SKM-1 (cell line): ENCODE measurements at regions not wholly inside any gene's neighbourhood (a gene's known extent, or its start where the extent isn't known, plus 50 kb on each side); places are given as distances from the start of the nearest gene placed in this dataset.
"Not testable (repeated sequence)": the region's sequence is repeated elsewhere in the genome, so short reads cannot be mapped to it uniquely, and the experiment has no call there.

Source experiments
- DNase-seq: peaks from one replicate; lab custom pipeline; 2025; ENCODE audit not compliant: unreplicated experiment; lab: John Stamatoyannopoulos, UW

DNA sequence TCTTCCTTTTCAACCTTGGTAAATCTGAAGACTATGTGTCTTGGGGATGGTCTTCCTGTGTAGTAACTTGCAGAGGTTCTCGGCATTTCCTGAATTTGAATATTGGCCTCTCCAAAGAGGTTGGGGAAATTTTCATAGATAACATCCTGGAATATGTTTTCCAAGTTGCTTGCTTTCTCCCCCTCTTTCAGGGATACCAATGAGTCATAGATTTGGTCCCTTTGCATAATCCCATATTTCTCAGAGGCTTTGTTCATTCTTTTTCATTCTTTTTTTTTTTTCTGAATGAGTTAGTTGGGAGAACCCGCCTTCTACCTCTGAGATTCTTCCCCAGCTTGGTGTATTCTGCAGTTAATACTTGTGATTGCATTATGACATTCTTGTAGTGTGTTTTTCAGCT, 549.2 kb upstream of the AMOT start:
- DNase-seq: no peak

DNA sequence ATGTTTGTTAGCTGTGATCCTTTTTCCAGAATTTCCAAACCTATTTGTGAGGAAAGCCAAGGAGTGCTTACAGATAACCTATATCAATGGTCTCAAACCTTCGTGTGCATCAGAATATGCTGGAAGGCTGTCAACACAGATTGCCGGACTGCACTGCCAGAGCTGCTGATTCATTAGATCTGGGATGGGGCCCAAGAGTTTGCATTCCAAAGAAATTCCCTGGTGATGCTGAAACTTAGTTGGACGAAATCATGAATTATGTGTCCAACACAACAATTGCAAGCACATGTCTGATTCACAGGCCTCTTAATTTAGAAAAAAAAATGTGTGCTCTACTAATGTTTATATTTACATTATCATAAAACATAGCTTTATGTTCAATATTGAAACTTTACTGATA, 544.0 kb upstream of the AMOT start:
- no peak for DNase-seq

DNA sequence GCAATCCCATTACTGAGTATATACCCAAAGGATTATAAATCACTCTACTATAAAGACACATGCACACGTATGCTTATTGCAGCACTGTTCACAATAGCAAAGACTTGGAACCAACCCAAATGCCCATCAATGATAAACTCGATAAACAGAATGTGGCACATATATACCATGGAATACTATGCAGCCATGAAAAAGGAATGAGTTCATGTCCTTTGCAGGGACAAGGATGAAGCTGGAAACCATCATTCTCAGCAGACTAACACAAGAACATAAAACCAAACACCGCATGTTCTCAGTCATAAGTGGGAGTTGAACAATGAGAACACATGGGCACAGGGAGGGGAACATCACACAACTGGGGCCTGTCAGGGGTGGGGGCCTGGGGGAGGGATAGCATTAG, 532.8 kb upstream of the AMOT start:
- DNase-seq: not testable (repeated sequence)

DNA sequence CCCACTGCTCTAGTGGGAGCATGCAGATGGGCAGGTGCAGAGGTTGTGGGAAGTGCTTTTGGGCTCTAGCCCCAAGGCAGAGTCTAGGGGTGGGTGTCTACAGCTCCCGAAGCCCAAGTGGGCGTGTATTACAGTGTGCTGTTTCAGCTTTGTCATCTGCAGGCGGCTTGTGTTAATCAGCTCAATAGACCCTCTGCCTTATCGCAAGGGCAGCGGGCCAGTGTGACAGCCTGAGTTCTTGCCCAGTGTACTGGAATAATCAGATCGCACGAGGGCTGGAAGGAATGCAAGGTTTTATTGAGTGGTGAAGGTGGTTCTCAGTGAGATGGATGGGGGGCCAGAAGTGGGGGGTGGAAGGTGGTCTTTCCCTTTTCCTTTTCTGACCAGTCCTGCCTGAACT, 529.4 kb upstream of the AMOT start:
- DNase-seq: no peak

DNA sequence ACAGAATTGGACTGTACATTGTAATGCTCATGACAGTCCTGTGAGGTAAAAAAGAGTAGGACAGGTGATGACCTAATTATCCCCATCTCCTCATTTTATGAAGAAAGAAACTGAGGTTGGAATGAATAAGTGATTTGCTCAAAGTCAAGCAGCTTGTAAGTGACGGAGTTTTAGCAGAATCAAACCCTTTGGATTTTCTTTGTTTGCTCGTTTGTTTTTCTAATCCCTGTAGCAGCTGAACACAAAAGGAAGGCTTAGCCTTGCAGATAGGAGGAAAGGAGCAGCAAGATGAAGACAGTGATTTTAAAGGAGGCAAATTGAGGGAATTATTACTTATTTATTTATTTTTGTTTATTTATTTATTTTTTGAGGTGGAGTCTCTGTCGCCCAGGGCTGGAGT, 528.4 kb upstream of the AMOT start:
- no peak for DNase-seq

DNA sequence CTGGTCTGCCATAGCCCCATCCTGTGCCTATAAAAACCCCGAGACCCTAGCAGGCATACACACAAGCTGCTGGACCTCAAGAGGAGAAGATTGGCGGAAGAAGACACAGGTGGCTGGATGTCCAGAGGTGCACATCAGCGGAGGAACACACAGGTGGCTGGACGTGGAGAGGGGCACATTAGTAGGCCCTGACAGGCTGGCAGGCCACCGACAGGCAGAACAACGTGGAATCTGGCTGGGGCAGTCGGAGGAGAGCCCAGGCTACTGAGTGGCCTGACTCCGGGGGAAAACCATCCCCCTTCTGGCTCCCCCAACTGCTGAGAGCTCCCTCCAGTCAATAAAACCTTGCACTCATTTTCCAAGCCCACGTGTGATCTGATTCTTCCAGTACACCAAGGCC, 512.5 kb upstream of the AMOT start:
- no peak for DNase-seq

DNA sequence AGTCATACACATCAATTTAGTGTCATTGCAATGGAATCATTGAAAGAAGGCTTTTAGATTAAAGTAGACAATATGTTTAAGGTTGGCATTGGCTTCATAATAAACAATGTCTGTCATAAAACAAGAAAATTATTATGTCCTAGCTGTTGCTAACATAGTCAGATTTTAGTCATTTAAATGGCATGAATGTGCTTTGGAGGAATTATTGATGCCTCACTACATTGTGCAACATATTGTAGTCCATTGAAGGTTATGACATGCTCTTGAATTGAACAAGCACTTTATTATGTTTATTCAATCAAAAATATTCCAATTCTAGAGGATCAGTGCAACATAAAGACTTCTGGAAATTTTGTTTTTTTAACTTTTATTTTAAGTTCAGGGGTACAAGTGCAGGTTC, 489.8 kb upstream of the AMOT start:
- DNase-seq: no peak

DNA sequence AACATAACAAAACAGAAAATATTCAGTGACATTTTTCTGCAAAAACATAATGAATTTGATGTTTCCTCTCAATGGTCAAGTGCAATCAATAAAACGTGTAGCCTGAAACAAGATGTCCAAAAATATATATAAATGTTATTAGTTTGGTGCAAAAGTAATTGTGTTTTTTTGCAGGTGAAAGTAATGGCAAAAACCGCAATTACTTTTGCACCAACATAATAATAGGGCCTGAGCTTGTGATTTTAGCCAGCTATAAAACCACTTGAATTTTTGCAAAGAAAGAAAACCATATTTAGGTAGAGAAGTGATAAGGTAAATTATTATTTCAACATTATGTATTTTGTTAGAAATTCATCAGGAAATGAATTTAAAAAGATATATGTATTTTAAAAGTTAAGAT, 475.3 kb upstream of the AMOT start:
- no peak for DNase-seq

DNA sequence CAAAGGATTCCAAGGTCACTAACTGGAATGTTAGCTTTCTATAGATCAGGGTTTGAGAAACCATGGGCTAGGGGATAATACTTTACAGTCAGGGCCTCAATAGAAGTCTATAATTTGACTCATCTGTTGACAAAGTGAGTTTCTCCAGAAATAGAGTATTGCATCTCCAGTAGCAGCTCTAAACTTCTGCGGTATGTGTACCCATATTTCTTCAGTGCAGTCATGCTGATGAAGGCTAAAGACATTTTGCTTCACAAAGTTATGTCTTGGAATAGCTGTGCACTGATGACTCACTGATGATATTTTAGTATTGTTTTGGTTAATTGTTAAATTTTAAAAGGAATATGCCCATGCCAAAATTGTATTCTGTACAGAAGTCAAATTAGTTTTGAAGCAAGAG, 464.9 kb upstream of the AMOT start:
- DNase-seq: no peak

DNA sequence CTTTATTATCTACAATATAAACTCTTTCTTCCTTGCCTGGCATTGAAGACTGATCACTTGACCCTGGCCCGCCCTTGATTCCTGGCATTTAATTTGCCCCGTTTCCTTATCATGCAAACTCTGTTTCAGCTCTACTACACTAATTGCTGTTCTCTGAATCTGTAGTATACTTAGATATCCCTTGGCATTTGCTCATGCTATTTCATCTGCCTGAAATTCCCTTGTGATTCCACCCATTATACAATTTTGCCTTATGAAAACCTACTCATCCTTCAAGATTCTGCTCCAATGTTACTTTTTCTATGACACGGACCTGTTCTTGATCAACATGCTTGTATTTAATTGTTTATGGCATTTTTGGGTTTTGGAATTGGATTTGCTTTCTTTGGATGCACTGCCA, 459.9 kb upstream of the AMOT start:
- DNase-seq: no peak

DNA sequence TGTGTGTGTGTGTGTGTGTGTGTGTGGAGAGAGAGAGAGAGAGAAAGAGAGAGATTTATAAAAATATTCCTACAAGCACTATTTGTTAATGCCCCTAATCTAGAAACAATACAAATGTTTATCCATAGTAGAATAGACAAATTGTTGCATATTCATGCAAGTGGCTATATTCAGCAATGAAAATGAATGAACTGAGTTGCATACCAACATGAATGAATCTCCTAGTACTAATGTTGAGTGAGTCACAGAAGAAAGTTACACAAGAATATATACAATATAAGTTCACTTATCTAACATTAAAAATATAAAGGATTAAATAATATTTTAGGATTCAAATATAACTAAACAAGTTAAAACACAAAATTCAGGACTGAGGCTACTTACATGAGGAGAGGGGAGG, 456.8 kb upstream of the AMOT start:
- no peak for DNase-seq

DNA sequence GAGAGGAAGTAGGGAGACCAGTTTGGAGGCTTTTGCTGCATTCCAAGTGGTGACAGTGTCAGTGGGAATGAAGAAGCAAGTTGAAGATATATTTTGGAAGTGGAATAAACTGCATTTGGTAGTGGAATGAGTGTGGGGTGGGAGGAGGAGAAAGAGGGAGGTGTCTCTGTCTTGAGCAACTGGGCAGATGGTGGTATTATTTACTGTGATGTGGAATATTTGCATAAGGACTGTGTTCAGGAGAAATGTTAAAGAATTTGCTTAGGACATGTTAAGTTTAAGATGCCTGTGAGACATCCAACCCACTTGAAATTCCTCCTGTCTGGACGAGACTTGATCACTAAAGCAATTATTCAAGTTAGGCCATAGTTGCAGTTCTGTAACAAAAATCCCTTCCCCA, 448.9 kb upstream of the AMOT start:
- no peak for DNase-seq

DNA sequence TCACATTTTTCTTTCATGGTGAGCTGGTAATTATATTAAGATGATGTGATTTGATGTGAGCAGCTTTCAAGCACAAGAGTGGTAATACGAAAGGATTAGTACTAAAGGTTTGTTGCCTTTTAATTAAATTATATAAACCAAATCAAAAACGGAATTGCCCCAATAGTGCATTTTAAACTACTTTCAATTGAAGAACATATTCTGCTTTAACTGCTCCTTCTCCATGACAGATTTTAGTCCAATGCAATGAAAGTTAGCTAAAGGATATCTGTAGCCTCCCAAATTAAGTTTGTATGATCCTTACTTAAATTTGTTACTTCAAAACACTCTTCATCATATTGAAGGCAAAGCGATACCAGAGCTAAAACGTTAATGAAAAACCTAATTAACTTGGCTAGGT, 447.1 kb upstream of the AMOT start:
- no peak for DNase-seq

DNA sequence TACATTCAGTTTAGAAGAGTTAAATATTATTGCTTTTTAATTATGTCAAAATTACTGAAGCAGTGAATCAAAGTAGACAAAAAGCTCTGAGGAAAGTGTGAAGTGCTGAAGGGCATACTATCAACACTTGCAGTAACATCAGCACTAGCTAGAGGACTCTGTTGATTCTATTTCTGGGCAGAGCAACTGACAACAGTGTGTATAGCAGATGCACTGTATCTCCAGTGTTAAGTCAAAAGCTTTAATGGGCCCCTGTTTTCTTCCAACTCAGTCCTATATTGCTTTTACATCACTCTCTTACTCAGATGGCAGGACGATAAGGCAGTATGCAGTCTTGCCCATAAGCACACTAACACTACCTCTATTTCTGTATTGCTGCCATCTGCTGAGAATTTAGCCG, 435.2 kb upstream of the AMOT start:
- DNase-seq: no peak

DNA sequence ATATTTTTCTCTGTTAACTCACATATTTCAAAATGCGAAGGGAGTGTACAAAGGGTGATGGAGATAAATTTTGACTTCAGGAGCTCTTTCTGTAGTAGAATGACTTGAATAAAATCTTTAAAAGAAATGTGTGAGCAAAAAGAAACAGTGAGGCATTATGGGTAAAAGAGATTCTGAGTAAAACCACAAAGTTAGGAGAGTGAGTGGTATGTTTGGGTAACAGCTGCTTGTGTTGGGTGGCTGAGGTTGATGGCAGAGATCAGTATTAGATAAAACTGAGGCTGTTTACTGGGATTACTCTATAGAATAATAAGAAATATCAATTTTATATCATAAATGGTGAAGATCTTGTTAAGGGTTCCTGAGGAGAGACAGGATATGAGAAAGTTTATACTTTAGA, 434.2 kb upstream of the AMOT start:
- DNase-seq: no peak

DNA sequence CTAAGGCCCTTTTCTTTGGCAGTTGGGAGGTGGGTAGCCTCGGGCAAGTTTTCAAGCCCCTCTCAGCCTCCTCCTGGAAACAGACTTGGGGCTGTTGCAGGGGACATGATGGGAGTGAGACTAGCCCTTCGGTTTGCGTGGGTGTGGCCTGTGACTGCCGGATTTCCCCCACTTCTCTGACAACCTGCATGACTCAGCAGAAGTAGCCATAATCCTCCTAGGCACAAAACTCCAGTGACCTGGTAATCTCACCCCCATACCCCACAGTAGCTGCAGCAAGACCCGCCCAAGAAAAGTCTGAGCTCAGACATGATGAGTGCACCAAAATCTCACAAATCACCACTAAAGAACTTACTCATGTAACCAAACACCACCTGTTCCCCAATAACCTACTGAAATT, 433.7 kb upstream of the AMOT start:
- DNase-seq: no peak

DNA sequence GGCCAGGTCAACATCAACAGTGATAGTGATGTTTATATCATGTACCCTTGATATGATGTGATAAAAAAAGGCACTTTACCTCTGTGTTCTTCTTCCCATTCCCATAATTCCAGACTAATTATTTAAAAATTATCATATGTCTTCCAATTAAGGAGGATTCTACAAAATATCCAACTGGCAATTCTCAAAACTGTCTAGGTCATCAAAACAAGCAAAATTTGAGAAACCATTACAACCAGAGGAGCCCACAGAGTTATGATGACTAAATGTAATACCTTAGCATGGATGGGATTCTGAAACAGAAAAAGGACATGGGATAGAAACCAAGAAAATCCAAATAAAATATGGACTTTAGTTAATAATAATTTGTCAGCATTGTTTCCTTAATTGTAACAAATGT, 428.6 kb upstream of the AMOT start:
- DNase-seq: no peak

DNA sequence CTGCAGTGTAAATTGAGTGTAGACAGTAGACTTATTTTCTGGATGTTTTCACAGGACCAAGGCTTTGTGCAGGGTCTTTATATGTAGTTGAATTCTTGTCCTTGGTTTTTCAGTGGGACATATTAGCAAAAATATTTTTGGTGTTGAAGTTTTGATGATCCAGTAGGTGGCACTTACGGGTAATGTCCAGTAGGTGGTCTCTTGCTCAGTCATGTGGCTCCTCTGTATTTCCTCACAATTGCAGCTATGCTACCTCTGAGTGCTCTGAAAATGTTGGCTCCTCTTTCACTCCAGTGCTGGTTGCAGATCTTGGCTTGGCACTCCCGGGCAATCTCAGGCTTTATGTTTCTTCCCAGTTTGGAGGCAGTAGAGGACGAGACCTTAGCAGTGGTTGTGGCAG, 419.8 kb upstream of the AMOT start:
- no peak for DNase-seq

DNA sequence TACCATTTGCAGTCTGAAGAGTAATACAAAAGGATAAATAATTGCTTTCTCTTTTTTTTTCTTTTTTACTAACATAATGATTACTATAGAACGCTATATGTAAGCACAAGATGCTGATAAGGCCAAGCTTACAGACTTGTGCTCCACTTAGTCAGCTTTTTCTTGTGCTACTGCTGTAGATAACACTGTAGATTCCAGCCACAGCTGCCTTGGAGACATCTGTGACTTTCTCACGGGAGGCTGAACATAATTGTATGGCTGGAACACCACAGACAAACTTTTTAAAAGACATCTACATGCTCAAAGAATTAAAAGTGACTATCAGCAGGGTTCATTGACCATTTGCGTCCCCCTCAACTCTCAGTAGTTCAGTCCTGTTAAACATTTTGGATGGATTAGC, 381.7 kb upstream of the AMOT start:
- no peak for DNase-seq

DNA sequence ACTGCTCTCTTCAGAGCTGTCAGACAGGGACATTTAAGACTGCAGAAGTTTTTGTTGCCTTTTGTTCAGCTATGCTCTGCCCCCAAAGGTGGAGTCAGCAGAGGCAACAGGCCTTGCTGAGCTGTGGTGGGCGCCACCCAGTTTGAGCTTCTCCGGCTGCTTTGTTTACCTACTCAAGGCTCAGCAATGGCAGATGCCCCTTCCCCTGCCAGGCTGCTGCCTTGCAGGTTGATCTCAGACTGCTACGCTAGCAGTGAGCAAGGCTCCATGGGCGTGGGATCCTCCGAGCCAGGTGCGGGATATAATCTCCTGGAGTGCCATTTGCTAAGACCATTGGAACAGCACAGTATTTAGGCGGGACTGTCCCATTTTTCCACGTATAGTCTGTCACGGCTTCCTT, 371.4 kb upstream of the AMOT start:
- DNase-seq: no peak

DNA sequence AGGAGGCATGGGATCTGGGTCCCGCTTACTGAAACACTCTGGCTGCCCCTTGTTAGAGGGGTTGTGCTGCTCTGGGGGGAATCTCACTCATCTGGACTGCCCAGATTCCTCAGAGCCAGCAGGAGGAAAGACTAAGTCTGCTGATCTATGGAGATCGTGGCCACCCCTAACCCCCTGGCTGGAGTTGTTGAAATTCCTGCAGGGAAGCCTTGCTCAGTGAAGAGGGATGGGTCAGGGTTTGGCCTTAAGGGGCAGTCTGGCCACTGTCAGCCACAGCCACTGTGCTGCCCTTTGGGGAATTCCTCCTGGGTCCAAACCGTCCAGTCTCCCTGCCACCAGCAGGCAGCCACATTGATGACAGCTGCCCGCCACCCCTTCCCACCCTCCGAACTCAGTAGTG, 362.0 kb upstream of the AMOT start:
- no peak for DNase-seq

DNA sequence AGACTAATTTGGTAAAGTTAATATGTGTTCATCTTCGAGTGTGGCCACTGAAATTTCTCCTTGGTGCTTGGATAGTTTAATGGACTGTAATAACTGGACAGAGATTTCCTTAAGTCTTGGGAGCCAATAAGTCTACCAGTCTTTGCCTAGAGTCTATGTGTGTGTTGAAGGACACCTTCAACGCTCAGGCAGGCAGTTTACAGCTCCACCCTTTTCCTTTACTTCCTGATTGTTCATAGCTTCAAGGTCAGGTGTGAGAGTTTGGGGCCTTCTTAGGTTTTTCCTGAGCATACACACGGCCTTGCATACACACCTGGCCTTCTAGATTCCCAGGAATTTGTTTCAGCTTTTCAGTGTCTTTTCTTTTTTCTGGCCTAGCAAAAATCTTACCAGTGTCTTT, 355.3 kb upstream of the AMOT start:
- no peak for DNase-seq

DNA sequence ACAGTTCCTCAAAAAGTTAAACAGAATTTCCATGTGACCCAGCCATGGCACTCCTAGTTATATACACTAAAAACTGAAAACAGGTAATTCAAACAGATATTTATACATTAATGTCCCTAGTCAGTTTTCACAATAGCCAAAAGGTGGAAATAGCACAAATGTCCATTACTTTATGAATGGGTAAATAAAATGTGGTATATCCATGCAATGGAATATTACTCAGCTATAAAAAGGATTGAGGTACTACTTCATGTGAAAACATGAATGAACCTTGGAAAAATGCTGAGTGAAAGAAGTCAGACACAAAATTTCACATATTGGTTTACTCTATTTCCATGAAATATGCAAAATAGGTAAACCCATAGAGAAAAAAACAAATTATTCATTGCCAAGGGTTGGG, 351.8 kb upstream of the AMOT start:
- DNase-seq: no peak

DNA sequence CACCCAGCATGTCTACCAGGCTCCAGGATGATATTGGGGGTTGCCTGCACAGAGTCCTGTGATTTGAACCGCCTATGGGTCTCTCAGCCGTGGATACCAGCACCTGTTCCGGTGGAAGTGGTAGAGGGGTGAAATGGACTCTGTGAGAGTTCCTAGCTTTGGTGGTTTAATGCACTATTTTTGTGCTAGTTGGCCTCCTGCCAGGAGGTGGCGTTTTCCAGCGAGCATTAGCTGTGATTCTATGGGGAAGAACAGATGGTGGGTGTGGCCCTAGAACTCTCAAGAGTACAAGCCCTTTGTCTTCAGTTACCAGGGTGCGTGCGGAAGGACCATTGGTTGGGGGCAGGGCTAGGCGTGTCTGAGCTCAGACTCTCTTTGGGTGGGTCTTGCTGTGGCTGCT, 316.9 kb upstream of the AMOT start:
- no peak for DNase-seq
